Osteoblast (primary cell): ENCODE measurements at regions not wholly inside any gene's neighbourhood (a gene's known extent, or its start where the extent isn't known, plus 50 kb on each side); places are given as distances from the start of the nearest gene placed in this dataset.

ENCODE experiments used
- DNase-seq: peaks from one replicate; pipeline ENCODE4 v3.0.0; 2011; ENCODE audit warnings: low spot score, mixed read lengths; ENCODE audit not compliant: insufficient read length; ENCODE audit errors: missing footprints
- H2AFZ ChIP-seq: 2 replicates; pipeline ENCODE4 v1.6.0; 2011; ENCODE audit warnings: mild to moderate bottlenecking, low read length
- H3K27ac ChIP-seq: 2 replicates; pipeline ENCODE4 v1.5.1; 2011; ENCODE audit warnings: mild to moderate bottlenecking, low read depth, low read length, moderate library complexity
- H3K27me3 ChIP-seq: 2 replicates; pipeline ENCODE4 v1.6.0; 2012; ENCODE audit warnings: mild to moderate bottlenecking, control low read depth, inconsistent platforms, low read length, moderate library complexity; ENCODE audit not compliant: insufficient read depth
- H3K36me3 ChIP-seq: 2 replicates; pipeline ENCODE4 v1.5.1; 2011; ENCODE audit warnings: mild to moderate bottlenecking, low read length, control low read depth, moderate library complexity; ENCODE audit not compliant: insufficient read depth
- H3K4me1 ChIP-seq: 2 replicates; pipeline ENCODE4 v1.5.1; 2011; ENCODE audit warnings: mild to moderate bottlenecking, low read length, control low read depth, moderate library complexity; ENCODE audit not compliant: insufficient read depth
- H3K4me2 ChIP-seq: 2 replicates; pipeline ENCODE4 v1.6.0; 2011; ENCODE audit warnings: mild to moderate bottlenecking, low read length; ENCODE audit not compliant: insufficient read depth
- H3K4me3 ChIP-seq: fragments of 200-600 bp; sonication (generic); 3 replicates; pipeline ENCODE4 v1.5.1; 2012; ENCODE audit warnings: mild to moderate bottlenecking, low read length, inconsistent platforms; ENCODE audit not compliant: insufficient read depth
- H3K79me2 ChIP-seq: 2 replicates; pipeline ENCODE4 v1.6.0; 2012; ENCODE audit warnings: mild to moderate bottlenecking, low read length, control low read depth, inconsistent platforms; ENCODE audit not compliant: insufficient read depth
- H3K9me3 ChIP-seq: 2 replicates; pipeline ENCODE4 v1.5.1; 2011; ENCODE audit warnings: low read depth, low read length, control low read depth
- H4K20me1 ChIP-seq: 2 replicates; pipeline ENCODE4 v1.6.0; 2012; ENCODE audit warnings: mild to moderate bottlenecking, low read length, control low read depth; ENCODE audit not compliant: insufficient read depth
- TF ChIP-seq, protein P1 (sequence below): IDR thresholded peaks from 2 replicates; pipeline ENCODE4 v1.5.1; 2011; ENCODE audit warnings: mild to moderate bottlenecking, low read depth, low read length, moderate library complexity; ENCODE audit errors: extremely low read depth

DNA sequence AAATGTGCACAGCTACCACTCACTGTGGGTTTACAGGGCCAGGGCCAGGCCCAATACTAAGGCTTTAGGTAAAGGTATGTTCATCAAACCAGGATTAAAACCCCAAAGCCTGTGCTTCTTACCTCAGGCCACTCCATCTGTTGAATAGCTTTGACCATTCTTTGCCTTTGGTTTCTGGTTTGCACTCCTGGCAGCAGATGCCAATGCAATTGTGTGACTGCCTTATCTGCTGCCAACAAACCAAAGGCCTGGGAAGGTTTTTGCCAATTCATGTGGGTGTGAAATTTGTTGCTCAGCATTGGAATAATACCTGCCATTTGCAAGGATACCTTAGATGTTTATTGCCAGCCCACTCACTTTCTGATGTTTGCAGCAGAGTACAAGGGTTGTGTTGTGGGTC, 221.6 kb downstream of the C12orf75 start:
- Histone ChIP-seq H3K4me2 (no peak overlapping the region), H3K9me3 (no peaks in the 10 kb centered on the region), H3K79me2 (no peaks in the 10 kb centered on the region), H3K4me3 (no peak overlapping the region), H4K20me1 (no peaks in the 10 kb centered on the region), H2AFZ (no peak overlapping the region), H3K36me3 (no peaks in the 10 kb centered on the region), H3K27me3 (no peaks in the 10 kb centered on the region), H3K27ac (no peak overlapping the region), H3K4me1 (no peaks in the 10 kb centered on the region)
- no peak for DNase-seq
- TF ChIP-seq, protein P1, sequence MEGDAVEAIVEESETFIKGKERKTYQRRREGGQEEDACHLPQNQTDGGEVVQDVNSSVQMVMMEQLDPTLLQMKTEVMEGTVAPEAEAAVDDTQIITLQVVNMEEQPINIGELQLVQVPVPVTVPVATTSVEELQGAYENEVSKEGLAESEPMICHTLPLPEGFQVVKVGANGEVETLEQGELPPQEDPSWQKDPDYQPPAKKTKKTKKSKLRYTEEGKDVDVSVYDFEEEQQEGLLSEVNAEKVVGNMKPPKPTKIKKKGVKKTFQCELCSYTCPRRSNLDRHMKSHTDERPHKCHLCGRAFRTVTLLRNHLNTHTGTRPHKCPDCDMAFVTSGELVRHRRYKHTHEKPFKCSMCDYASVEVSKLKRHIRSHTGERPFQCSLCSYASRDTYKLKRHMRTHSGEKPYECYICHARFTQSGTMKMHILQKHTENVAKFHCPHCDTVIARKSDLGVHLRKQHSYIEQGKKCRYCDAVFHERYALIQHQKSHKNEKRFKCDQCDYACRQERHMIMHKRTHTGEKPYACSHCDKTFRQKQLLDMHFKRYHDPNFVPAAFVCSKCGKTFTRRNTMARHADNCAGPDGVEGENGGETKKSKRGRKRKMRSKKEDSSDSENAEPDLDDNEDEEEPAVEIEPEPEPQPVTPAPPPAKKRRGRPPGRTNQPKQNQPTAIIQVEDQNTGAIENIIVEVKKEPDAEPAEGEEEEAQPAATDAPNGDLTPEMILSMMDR: no peak

DNA sequence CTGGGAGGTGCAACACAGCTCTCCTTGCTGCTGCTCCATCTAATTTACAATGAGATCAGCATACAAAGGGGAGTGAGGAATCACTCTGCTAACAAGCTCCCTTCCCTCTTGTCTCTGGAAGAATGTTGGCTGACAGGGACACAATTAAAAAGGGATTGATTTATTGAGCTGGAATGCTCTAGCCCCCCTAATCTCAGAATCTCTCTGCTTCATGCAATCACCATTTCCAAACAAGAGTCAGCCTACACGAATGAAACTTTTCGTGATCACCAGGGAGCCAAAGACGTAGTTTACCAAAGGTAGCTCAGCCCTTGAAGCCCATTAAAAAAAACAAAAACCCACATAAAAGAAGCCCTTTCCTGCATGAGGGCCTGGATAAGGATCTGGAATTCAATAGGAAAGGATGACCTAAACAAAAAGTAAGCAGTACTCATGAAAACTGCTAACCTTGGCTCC, 223.8 kb downstream of the C12orf75 start:
- no peak overlapping the region for H3K27ac ChIP-seq
- DNase-seq: no peak

DNA sequence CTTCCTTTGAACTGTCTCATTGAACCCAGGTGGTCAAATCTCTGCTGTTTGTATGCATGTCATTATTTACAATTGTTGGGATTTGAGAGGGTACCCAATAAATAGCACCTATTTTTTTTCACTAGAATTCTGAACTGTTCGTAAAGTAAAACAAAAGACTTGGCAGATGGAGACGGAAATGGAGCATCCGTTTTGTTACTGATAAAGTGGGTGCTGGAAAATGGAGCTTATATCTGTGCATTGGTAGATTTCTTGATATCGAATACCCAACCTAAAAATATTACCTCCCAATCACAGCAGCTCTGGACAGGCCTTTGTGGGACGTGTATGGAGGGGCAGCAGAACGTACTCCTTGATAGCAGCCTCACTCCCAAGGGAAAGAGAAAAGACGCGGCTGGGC, 224.4 kb downstream of the C12orf75 start:
- Histone ChIP-seq H3K4me3 (no peak overlapping the region), H3K4me2 (no peak overlapping the region), H2AFZ (no peak overlapping the region), H3K79me2 (no peaks in the 10 kb centered on the region), H3K4me1 (no peaks in the 10 kb centered on the region), H3K36me3 (no peaks in the 10 kb centered on the region), H4K20me1 (no peaks in the 10 kb centered on the region), H3K27me3 (no peaks in the 10 kb centered on the region), H3K9me3 (no peaks in the 10 kb centered on the region), H3K27ac (no peak overlapping the region)
- no peak for DNase-seq
- TF ChIP-seq, protein P1: no peak

More for the DNA sequence above, 223.8 kb downstream of the C12orf75 start:
- H3K4me2 ChIP-seq: no peak overlapping the region
- H3K36me3 ChIP-seq: no peaks in the 10 kb centered on the region
- H3K27me3 ChIP-seq: no peaks in the 10 kb centered on the region
- H3K4me1 ChIP-seq: no peaks in the 10 kb centered on the region
- TF ChIP-seq, protein P1: no peak
- H3K79me2 ChIP-seq: no peaks in the 10 kb centered on the region
- H3K9me3 ChIP-seq: no peaks in the 10 kb centered on the region
- no peaks in the 10 kb centered on the region for H4K20me1 ChIP-seq
- no peak overlapping the region for H2AFZ ChIP-seq
- H3K4me3 ChIP-seq: no peak overlapping the region

DNA sequence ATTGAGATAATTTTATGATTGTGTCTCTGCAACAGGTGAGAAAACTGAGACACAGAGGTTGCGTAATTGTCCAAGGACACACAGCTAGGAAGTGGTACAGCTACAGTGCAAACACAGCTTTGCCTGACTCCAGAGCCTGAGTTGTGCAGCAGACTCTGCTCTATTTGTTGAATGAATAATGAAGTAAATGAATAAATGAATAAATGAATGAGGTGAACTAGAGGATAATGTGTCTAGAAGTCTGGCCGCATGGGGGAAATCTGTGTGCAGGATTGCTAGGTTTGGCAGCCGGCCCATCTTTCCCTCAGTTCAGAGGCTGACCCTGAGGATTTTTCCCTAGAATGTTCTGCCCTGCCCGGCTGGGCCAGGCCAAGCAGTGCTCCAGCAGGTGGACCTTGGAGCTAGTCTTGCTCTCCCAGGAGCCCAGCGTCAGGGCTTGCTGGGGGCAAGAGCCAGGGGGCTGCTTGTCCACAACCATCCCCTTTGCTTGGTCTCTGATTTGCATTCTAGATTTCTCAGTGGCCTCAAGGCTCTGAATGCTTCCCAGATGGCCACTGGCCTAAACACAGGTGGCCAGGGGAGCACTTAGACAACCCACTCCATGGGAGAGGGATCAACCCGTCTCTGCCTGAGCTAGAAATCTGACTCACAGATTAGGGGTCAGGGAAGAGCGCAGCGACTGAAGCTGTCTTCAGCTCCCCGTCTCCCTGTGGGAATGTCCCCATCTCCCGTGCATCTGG, 225.2 kb downstream of the C12orf75 start:
- Histone ChIP-seq H3K36me3 (no peaks in the 10 kb centered on the region), H3K27me3 (no peaks in the 10 kb centered on the region), H3K4me1 (no peaks in the 10 kb centered on the region), H2AFZ (no peak overlapping the region), H4K20me1 (no peaks in the 10 kb centered on the region), H3K79me2 (no peaks in the 10 kb centered on the region), H3K4me2 (no peak overlapping the region), H3K27ac (no peak overlapping the region), H3K4me3 (no peak overlapping the region), H3K9me3 (no peaks in the 10 kb centered on the region)
- TF ChIP-seq, protein P1: no peak
- peak; percentile 5 for DNase-seq
